SH-SY5Y (cell line): ENCODE measurements at regions not wholly inside any gene's neighbourhood (a gene's known extent, or its start where the extent isn't known, plus 50 kb on each side); places are given as distances from the start of the nearest gene placed in this dataset.

Experiments
- GATA2 ChIP-seq: IDR thresholded peaks from 2 replicates; pipeline ENCODE4 v1.6.1; 2011; ENCODE audit warnings: mild to moderate bottlenecking, low read depth, low read length
- GATA3 ChIP-seq: IDR thresholded peaks from 2 replicates; pipeline ENCODE4 v1.6.1; 2011; ENCODE audit warnings: low read depth, mild to moderate bottlenecking, low read length, moderate library complexity

GRCh38 chr10:125602825-125603224 lies 80.1 kb downstream of the TEX36 start:
- no peak for TF ChIP-seq GATA2
- no peak for TF ChIP-seq GATA3
